ENCODE measurements at regions not wholly inside any gene's neighbourhood (a gene's known extent, or its start where the extent isn't known, plus 50 kb on each side); places are given as distances from the start of the nearest gene placed in this dataset.

GRCh38 chr2:219973136-219973535 is 345.7 kb downstream of the SLC4A3 start:
- TF ChIP-seq CTCF (IDR thresholded peaks at IDR 0.05) (no peak), POLR2AphosphoS5 (IDR thresholded peaks at IDR 0.05) (no peak), POLR2A (IDR thresholded peaks at IDR 0.05) (no peak), EP300 (IDR thresholded peaks at IDR 0.05) (no peak)
